Heart left ventricle (tissue), 16 donors: ENCODE measurements at regions not wholly inside any gene's neighbourhood (a gene's known extent, or its start where the extent isn't known, plus 50 kb on each side); places are given as distances from the start of the nearest gene placed in this dataset.

Experiments
- ATAC-seq, 4 donors: fragments of 200-7000 bp; cut with Tn5 transposase; one replicate each; pipeline ENCODE4 v1.9.1; 2020 to 2022; ENCODE audit warnings: moderate library complexity in 4 of 4, mild to moderate bottlenecking in 3 of 4, moderate number of reproducible peaks in 1 of 4
- DNase-seq, 5 donors: peaks; one replicate each; pipeline ENCODE4 v3.0.0-alpha.2; 2020
- H3K27ac ChIP-seq, 12 donors: fragments of 200-600 bp; sonication (generic) in 4 of 12; one replicate each; pipeline versions ENCODE4 v1.5.0 to v1.8.0; 2016 to 2022; ENCODE audit warnings: mild to moderate bottlenecking in 2 of 12
- H3K27me3 ChIP-seq, 9 donors: fragments of 200-600 bp; sonication (generic) in 2 of 9; one replicate each; pipeline versions ENCODE4 v1.5.1 to v1.8.0; 2016 to 2022; ENCODE audit warnings: mild to moderate bottlenecking in 3 of 9
- H3K36me3 ChIP-seq, 9 donors: fragments of 200-600 bp; sonication (generic) in 2 of 9; one replicate each; pipeline versions ENCODE4 v1.5.0 to v1.8.0; 2018 to 2022; ENCODE audit warnings: mild to moderate bottlenecking in 2 of 9
- H3K4me1 ChIP-seq, 12 donors: fragments of 200-600 bp; sonication (generic) in 4 of 12; one replicate each; pipeline versions ENCODE4 v1.5.0 to v1.8.0; 2016 to 2022; ENCODE audit warnings: mild to moderate bottlenecking in 3 of 12
- H3K4me3 ChIP-seq, 12 donors: fragments of 200-600 bp; sonication (generic) in 4 of 12; one replicate each; pipeline versions ENCODE4 v1.5.0 to v1.8.0; 2017 to 2022; ENCODE audit warnings: mild to moderate bottlenecking in 9 of 12, moderate library complexity in 4 of 12
- H3K9me3 ChIP-seq, 12 donors: fragments of 200-600 bp; sonication (generic) in 4 of 12; one replicate each; pipeline versions ENCODE4 v1.5.0 to v1.8.0; 2016 to 2022; ENCODE audit warnings: mild to moderate bottlenecking in 1 of 12
- POLR2A ChIP-seq, 2 donors: fragments of 450-650 bp; IDR thresholded peaks; one replicate each; pipeline ENCODE4 v1.6.1; 2017; ENCODE audit warnings: antibody characterized with exemption in 2 of 2, mild to moderate bottlenecking in 2 of 2, moderate library complexity in 2 of 2
- whole genome bisulfite sequencing, 4 donors: extraction: QIAGEN DNeasy Blood & Tissue Kit in 2 of 4; methylation state at CpG; one replicate each; pipeline versions ENCODE4 v1.1.5 to v1.1.7; 2013 to 2018; 5-methylcytosine and 5-hydroxymethylcytosine counted together
- intact Hi-C, 10 donors: fragments of 100-400 bp; cut with DNase I; formaldehyde crosslinking; loops; one replicate each; pipeline versions ENCODE4 v1.11.1 to v1.14.2; 2022
- TF ChIP-seq, protein P1 (sequence below), 12 donors: fragments of 200-600 bp; sonication (generic) in 4 of 12; IDR thresholded peaks; one replicate each; pipeline versions ENCODE4 v1.5.0 to v1.8.0; 2018 to 2022; ENCODE audit warnings: antibody characterized with exemption in 12 of 12, mild to moderate bottlenecking in 5 of 12
- donor health status: ischemic (EF 13 %, LVEDD 7.1; RV severe dilation, severe dysfunction).
- donor health status: healthy with polysubstance abuse.
- donor health status: DM: no; HTN: yes; CAD: no.
- donor health status: DM: no; HTN: no; CAD: no.
- donor health status: ischemic (EF 25% LVEDD 6.9; RV normal size, moderate dysfunction).
- donor health status: ischemic (EF 25% LVEDD 5.7; RV mildly dilated, moderate dysfunction).
- donor health status: healthy.
- donor health status: DM: yes; HTN: yes; CAD: no.
- donor health status: ischemic (EF 35%, LVEDD 5.7; RV mildly dilated, moderate dysfunction).
- donor health status: nonischemic (EF 11% LVEDD 7.7; RV severe dilation, severe dysfunction).
- donor health status: DM: yes; HTN: yes; CAD: no.
- donor health status: PGD.
- donor health status: ischemic (EF 29% LVEDD 5.4; RV normal size, mild dysfunction).
- donor health status: nonischemic (EF 23%, LVEDD 6.1; RV moderate dilation, normal function).

DNA sequence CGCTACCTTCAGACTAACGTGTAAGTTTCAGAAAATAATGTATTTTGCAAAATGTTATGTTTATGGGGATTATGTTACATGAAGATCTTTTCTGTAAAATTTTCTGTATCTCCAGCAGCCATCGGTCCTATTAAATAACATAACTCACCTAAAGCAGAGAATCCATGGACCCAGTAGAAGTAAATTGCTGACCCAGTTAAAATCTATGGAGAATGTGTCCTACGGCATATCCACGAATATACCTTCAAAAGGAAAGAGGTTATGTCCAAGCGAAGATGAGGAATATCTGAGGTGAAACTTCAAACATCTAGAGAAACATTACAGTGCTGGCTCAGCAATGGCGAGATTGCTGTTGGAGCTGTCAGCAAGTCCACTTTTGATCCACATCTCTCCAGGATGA lies 492.2 kb upstream of the ADAMTS16 start:
- H3K4me3 ChIP-seq, result no peak overlapping the region
- intact Hi-C loops, result no loop called here
- TF ChIP-seq, protein P1, sequence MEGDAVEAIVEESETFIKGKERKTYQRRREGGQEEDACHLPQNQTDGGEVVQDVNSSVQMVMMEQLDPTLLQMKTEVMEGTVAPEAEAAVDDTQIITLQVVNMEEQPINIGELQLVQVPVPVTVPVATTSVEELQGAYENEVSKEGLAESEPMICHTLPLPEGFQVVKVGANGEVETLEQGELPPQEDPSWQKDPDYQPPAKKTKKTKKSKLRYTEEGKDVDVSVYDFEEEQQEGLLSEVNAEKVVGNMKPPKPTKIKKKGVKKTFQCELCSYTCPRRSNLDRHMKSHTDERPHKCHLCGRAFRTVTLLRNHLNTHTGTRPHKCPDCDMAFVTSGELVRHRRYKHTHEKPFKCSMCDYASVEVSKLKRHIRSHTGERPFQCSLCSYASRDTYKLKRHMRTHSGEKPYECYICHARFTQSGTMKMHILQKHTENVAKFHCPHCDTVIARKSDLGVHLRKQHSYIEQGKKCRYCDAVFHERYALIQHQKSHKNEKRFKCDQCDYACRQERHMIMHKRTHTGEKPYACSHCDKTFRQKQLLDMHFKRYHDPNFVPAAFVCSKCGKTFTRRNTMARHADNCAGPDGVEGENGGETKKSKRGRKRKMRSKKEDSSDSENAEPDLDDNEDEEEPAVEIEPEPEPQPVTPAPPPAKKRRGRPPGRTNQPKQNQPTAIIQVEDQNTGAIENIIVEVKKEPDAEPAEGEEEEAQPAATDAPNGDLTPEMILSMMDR (IDR thresholded peaks at IDR 0.05), result no peak
- no peak for TF ChIP-seq POLR2A (IDR thresholded peaks at IDR 0.05)
- 86 to 92% (median 89%) methylated on average over 7 of the region's 7 CpGs for WGBS, 4 donors
- H3K27me3 ChIP-seq, result no peaks in the 10 kb centered on the region
- ATAC-seq (no peak), DNase-seq (no peak)
- no peaks in the 10 kb centered on the region for H3K4me1 ChIP-seq
- H3K36me3 ChIP-seq, result no peaks in the 10 kb centered on the region
- peaks cover 0 to 5% (median 0%) of the 10 kb centered on the region in 12 donors for H3K9me3 ChIP-seq
- no peak overlapping the region for H3K27ac ChIP-seq

DNA sequence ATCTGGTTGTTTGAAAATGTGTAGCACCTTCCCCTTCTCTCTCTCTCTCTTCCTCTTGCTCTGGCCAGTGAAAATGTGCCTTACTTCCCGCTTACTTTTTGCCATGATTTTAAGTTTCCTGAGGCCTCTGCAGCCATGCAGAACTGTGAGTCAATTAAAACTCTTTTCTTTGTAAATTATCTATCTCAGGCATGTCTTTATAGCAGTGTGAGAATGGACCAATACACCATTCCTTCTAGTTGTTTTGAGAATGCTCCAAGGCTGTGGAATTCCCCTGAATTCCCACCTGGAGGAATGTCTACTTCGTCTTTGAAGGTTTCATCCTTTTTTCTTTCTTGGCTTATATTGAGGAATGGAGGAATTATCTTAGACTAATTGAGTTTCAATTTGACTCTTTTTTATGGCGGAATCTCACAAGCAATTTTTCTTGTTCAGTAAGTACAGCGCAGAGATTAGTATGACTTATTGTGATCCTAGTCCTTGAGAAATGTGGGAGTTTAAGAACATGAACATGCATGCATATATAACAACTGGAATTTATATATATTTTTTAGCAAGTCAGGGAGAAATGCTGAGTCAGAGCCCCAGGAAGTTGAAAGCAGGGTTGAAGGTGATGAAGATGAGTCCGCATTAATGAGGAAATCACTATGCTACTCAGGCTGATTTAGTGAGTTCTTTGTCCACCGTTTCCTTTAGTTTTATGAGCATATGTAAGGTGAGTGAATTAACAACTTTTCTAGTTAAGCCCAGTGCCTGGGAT lies 488.1 kb upstream of the ADAMTS16 start:
- WGBS, 4 donors, result 82 to 87% (median 85%) methylated on average over 6 of the region's 6 CpGs
- no peak overlapping the region for H3K4me3 ChIP-seq
- ATAC-seq (no peak), DNase-seq (no peak)
- no peaks in the 10 kb centered on the region for H3K9me3 ChIP-seq
- H3K27ac ChIP-seq, result no peak overlapping the region
- H3K36me3 ChIP-seq, result no peaks in the 10 kb centered on the region
- no peaks in the 10 kb centered on the region for H3K27me3 ChIP-seq
- H3K4me1 ChIP-seq, result no peaks in the 10 kb centered on the region
- intact Hi-C loops, result no loop called here
- TF ChIP-seq, protein P1 (IDR thresholded peaks at IDR 0.05), result no peak
- TF ChIP-seq POLR2A (IDR thresholded peaks at IDR 0.05), result no peak

DNA sequence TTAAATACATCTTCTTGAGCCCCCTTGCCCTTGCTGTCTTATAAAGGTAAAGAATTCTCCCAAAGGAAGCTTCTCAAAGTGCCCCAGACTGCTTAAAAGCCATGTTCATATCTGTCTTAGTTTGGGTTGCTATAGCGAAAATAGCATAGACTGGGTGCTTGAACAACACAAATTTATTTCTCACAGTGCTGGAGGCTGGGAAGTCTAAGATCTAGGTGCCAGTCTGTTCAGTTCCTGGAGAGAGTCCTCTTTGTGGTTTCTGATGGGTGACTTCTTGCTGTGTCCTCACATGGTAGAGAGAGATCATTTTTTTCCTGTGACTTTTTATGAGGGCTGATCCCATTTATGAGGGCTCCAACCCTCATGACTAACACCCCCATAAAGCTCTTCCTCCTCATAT lies 486.7 kb upstream of the ADAMTS16 start:
- no peaks in the 10 kb centered on the region for H3K9me3 ChIP-seq
- intact Hi-C loops, result no loop called here
- no peak for ATAC-seq
- 63 to 91% (median 88%) methylated on average over 1 of the region's 1 CpG for WGBS, 4 donors
- no peaks in the 10 kb centered on the region for H3K36me3 ChIP-seq
- DNase-seq, result no peak
- H3K4me1 ChIP-seq, result no peaks in the 10 kb centered on the region
- no peak overlapping the region for H3K4me3 ChIP-seq
- H3K27ac ChIP-seq, result no peak overlapping the region
- H3K27me3 ChIP-seq, result no peaks in the 10 kb centered on the region
- TF ChIP-seq, protein P1 (IDR thresholded peaks at IDR 0.05), result no peak
- no peak for TF ChIP-seq POLR2A (IDR thresholded peaks at IDR 0.05)

DNA sequence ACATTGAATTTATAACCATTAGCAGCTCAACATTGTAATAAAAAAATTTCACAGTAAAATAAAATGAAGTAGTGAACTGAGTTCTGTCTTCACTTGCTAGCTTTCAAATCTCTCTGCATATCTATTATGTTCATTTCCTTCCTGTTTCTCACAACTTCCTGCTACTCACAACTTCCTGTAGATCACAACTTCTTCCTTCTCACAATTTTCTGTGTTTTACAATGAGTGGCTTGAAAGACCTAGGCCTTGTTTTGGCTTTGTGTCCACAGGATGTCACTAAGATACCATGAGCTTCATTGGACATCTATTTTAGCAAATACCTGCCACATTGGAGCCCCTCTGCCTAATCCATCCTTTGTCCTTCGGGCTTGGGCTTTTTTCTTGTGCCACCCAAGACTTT lies 480.3 kb upstream of the ADAMTS16 start:
- H3K36me3 ChIP-seq, result no peaks in the 10 kb centered on the region
- H3K27me3 ChIP-seq, result no peaks in the 10 kb centered on the region
- H3K27ac ChIP-seq, result no peak overlapping the region
- intact Hi-C loops, result no loop called here
- H3K4me3 ChIP-seq, result no peak overlapping the region
- H3K9me3 ChIP-seq, result no peaks in the 10 kb centered on the region
- no peak for ATAC-seq
- 58 to 83% (median 66%) methylated on average over 1 of the region's 1 CpG for WGBS, 4 donors
- TF ChIP-seq POLR2A (IDR thresholded peaks at IDR 0.05), result no peak
- TF ChIP-seq, protein P1 (IDR thresholded peaks at IDR 0.05), result no peak
- no peak for DNase-seq
- no peaks in the 10 kb centered on the region for H3K4me1 ChIP-seq
